VCaP (cell line): ENCODE measurements at regions not wholly inside any gene's neighbourhood (a gene's known extent, or its start where the extent isn't known, plus 50 kb on each side); places are given as distances from the start of the nearest gene placed in this dataset.

Experiments used
- H3K27ac ChIP-seq: fragments of 450-650 bp; 2 replicates; pipeline ENCODE4 v1.5.1; 2017
- TF ChIP-seq, protein P1 (sequence below): fragments of 450-650 bp; conservative IDR thresholded peaks from 2 replicates; pipeline ENCODE4 v1.5.1; 2017; ENCODE audit warnings: mild to moderate bottlenecking, moderate library complexity

GRCh38 chr12:38445040-38445439 lies 128.5 kb downstream of the ALG10B start:
- H3K27ac ChIP-seq, result no peak overlapping the region
- TF ChIP-seq, protein P1, sequence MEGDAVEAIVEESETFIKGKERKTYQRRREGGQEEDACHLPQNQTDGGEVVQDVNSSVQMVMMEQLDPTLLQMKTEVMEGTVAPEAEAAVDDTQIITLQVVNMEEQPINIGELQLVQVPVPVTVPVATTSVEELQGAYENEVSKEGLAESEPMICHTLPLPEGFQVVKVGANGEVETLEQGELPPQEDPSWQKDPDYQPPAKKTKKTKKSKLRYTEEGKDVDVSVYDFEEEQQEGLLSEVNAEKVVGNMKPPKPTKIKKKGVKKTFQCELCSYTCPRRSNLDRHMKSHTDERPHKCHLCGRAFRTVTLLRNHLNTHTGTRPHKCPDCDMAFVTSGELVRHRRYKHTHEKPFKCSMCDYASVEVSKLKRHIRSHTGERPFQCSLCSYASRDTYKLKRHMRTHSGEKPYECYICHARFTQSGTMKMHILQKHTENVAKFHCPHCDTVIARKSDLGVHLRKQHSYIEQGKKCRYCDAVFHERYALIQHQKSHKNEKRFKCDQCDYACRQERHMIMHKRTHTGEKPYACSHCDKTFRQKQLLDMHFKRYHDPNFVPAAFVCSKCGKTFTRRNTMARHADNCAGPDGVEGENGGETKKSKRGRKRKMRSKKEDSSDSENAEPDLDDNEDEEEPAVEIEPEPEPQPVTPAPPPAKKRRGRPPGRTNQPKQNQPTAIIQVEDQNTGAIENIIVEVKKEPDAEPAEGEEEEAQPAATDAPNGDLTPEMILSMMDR, result no peak

GRCh38 chr12:38448991-38449390 lies 132.4 kb downstream of the ALG10B start:
- TF ChIP-seq, protein P1, result no peak
- no peak overlapping the region for H3K27ac ChIP-seq

DNA sequence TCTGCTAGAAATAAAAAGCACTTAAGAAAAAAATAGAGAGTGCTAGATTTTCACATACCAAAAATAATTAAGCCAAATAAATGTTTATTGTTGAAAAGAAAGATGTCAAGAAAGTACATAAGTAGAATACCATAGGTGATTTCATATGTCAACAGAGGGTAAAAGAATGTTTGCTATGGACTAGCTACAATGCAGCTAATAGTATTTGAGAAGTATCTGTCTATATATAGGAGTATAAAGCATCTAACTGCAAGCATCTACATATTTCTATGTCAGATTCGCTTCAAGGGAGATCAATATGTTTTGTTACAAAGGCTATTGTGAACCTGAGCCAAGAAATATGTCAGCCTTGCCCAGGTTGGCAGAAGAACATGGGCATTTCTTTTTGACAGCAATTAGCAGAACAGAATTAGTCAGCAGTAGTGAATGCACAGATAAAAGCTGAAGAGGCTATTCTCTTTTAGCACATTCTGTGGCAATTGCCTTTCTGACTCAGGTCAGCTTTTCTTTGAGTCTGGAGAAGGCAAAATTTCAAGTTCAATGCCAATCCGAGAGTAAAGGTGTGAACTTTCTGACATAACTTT lies 140.1 kb downstream of the ALG10B start:
- TF ChIP-seq, protein P1, result no peak
- H3K27ac ChIP-seq, result no peak overlapping the region

- no peak overlapping the region for H3K27ac ChIP-seq
- TF ChIP-seq, protein P1, result no peak
Measured at GRCh38 chr12:38465020-38465419, 148.4 kb downstream of the ALG10B start.

DNA sequence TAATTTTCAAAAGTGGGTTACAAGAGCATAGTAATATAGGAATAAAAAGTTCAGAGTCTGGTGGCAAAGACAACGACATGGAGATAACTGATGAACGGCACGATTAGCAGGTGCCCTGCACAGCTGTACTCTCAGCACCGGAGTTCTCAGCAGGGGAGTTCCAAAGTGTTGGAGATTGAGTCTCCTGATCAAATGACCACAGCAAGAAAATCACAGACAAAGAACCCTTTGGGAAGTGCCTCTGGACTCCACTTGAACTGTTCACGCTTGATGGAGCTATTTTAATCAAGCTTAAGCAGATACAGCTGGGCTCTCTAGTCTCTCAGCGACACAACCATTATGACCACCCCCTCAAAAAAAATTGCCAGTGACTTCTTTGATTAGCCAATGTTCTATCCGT lies 153.1 kb downstream of the ALG10B start:
- H3K27ac ChIP-seq, result no peak overlapping the region
- TF ChIP-seq, protein P1, result no peak

DNA sequence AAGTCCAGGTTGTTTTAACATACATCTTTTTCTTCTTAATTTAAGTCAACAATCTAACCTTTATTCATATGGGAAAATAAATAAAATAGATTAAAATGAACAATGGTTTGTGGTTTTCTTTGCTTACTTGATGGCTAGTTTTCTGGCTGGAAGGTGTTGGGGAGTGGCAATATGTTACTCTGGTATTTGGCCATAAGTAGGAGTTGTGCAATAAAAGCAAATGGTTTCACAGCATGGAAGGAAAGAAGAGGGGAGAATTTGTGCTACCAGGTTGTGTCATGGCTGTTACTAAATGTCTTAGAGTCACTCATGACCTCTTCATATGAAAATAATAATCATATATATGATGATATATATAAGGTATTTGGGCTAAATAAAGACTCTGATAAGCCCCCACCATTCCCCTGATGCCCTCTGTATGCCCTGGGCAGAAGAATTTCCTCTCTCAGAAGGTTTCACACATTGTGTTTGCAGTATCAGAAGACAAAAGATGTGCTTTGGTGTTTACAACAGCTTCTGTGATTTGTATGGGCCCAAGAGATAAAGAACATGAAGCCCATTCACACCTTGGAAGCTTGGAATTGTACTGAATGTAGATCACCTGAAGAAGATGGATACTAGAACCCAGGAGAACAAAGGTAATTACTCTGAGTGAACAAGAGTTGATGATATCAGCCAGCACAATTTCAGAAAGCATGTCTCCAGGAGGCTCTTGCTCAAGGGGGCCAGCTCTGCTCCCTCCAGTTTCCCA lies 160.9 kb downstream of the ALG10B start:
- TF ChIP-seq, protein P1, result no peak
- no peak overlapping the region for H3K27ac ChIP-seq

DNA sequence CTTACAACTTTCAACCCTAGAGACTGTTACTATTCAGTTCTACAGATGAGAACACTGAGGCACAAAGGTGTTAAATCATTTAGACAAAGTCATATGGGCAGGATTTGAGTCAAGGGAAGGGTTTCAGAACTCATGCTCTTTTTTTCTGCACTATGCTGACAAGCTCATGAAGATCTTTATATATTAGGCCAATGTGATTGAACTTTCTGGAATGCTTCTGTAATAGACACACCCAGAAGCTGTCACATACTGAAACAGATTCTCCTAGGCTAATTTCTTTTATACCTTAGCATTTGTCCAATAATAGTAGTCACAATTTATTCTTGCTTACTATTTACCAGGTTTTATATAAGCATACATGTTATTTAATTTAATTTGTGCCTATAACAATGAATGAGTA lies 164.0 kb downstream of the ALG10B start:
- TF ChIP-seq, protein P1, result no peak
- no peak overlapping the region for H3K27ac ChIP-seq
